Endodermal cell (in vitro differentiated cells): ENCODE measurements at regions not wholly inside any gene's neighbourhood (a gene's known extent, or its start where the extent isn't known, plus 50 kb on each side); places are given as distances from the start of the nearest gene placed in this dataset.

Experiments used
- DNase-seq: peaks from one replicate; pipeline ENCODE4 v3.0.0-alpha.2; 2017
- H3K27ac ChIP-seq: 2 replicates; pipeline ENCODE4 v1.5.1; 2013; ENCODE audit warnings: mild to moderate bottlenecking, low read depth, low read length, moderate library complexity
- H3K27me3 ChIP-seq: 2 replicates; pipeline ENCODE4 v1.6.1; 2013; ENCODE audit warnings: mild to moderate bottlenecking, low read length, moderate library complexity; ENCODE audit not compliant: insufficient read depth, control insufficient read depth, poor library complexity, severe bottlenecking
- H3K36me3 ChIP-seq: 2 replicates; pipeline ENCODE4 v1.7.0; 2013; ENCODE audit warnings: mild to moderate bottlenecking, low read length, moderate library complexity; ENCODE audit not compliant: control insufficient read depth, insufficient read depth
- H3K4me1 ChIP-seq: one replicate; pipeline ENCODE4 v1.7.0; 2013; ENCODE audit warnings: low read length; ENCODE audit not compliant: control insufficient read depth, insufficient read depth
- H3K4me3 ChIP-seq: 2 replicates; pipeline ENCODE4 v1.5.1; 2013; ENCODE audit warnings: mild to moderate bottlenecking, low read length, moderate library complexity
- H3K9ac ChIP-seq: 2 replicates; pipeline ENCODE4 v1.6.1; 2013; ENCODE audit warnings: mild to moderate bottlenecking, low read length, moderate library complexity; ENCODE audit not compliant: poor library complexity, severe bottlenecking; ENCODE audit errors: extremely low read depth
- H3K9me3 ChIP-seq: 2 replicates; pipeline ENCODE4 v1.6.1; 2013; ENCODE audit warnings: mild to moderate bottlenecking, low read length, moderate library complexity; ENCODE audit not compliant: control insufficient read depth
- H3K27ac Mint-ChIP-seq: 2 replicates; pipeline ENCODE4 v1.8.0; 2020; ENCODE audit warnings: mixed read lengths
- H3K27me3 Mint-ChIP-seq: 2 replicates; pipeline ENCODE4 v1.8.0; 2021; ENCODE audit warnings: mild to moderate bottlenecking, mixed read lengths; ENCODE audit not compliant: insufficient read depth
- H3K36me3 Mint-ChIP-seq: 2 replicates; pipeline ENCODE4 v1.8.0; 2020; ENCODE audit warnings: low read depth, mixed read lengths
- H3K4me1 Mint-ChIP-seq: 2 replicates; pipeline ENCODE4 v1.8.0; 2020; ENCODE audit warnings: mixed read lengths
- H3K4me3 Mint-ChIP-seq: 2 replicates; pipeline ENCODE4 v1.8.0; 2020; ENCODE audit warnings: mild to moderate bottlenecking, moderate library complexity, mixed read lengths
- H3K9me3 Mint-ChIP-seq: 2 replicates; pipeline ENCODE4 v1.8.0; 2020; ENCODE audit warnings: mild to moderate bottlenecking, mixed read lengths
- CTCF ChIP-seq: fragments of 200-600 bp; sonication (generic); conservative IDR thresholded peaks from 2 replicates; pipeline ENCODE4 v1.5.0; 2021; ENCODE audit warnings: antibody characterized with exemption, mild to moderate bottlenecking
- WGBS, 2 experiments: methylation state at CpG; one replicate each; pipeline versions ENCODE4 v1.1.5 to v1.1.7; 2013; ENCODE audit warnings: missing lambda C conversion rate in 2 of 2, mixed read lengths in 1 of 2; ENCODE audit not compliant: insufficient coverage in 1 of 2, insufficient read length in 1 of 2; 5-methylcytosine and 5-hydroxymethylcytosine counted together

GRCh38 chr9:87247097-87247496 is 250.6 kb upstream of the DAPK1 start:
- Mint-ChIP-seq H3K9me3 (no peaks in the 10 kb centered on the region), H3K4me1 (peaks cover 14% of the 10 kb centered on the region), H3K4me3 (no peak overlapping the region), H3K27me3 (no peaks in the 10 kb centered on the region), H3K36me3 (no peaks in the 10 kb centered on the region), H3K27ac (no peak overlapping the region)
- DNase-seq: no peak
- H3K27me3 ChIP-seq: no peaks in the 10 kb centered on the region
- H3K9ac ChIP-seq: no peak overlapping the region
- no peak for TF ChIP-seq CTCF
- H3K4me3 ChIP-seq: no peak overlapping the region
- H3K9me3 ChIP-seq: no peaks in the 10 kb centered on the region
- 86 to 94% methylated on average over 2 to 5 of the region's 5 CpGs for WGBS, 2 experiments
- peaks cover 7% of the 10 kb centered on the region for H3K4me1 ChIP-seq
- H3K36me3 ChIP-seq: no peaks in the 10 kb centered on the region
- H3K27ac ChIP-seq: no peak overlapping the region

GRCh38 chr9:87249029-87249428 is 248.6 kb upstream of the DAPK1 start:
- H3K4me3 Mint-ChIP-seq: no peak overlapping the region
- no peaks in the 10 kb centered on the region for H3K36me3 Mint-ChIP-seq
- H3K4me1 ChIP-seq: peaks cover 7% of the 10 kb centered on the region
- no peak overlapping the region for H3K27ac ChIP-seq
- no peak overlapping the region for H3K4me3 ChIP-seq
- DNase-seq: no peak
- H3K9ac ChIP-seq: no peak overlapping the region
- H3K9me3 Mint-ChIP-seq: no peaks in the 10 kb centered on the region
- no peaks in the 10 kb centered on the region for H3K36me3 ChIP-seq
- no peaks in the 10 kb centered on the region for H3K27me3 ChIP-seq
- H3K27me3 Mint-ChIP-seq: no peaks in the 10 kb centered on the region
- no peak for TF ChIP-seq CTCF
- no peak overlapping the region for H3K27ac Mint-ChIP-seq
- peaks cover 14% of the 10 kb centered on the region for H3K4me1 Mint-ChIP-seq
- WGBS, 2 experiments: 92 to 97% methylated on average over 3 of the region's 3 CpGs
- H3K9me3 ChIP-seq: no peaks in the 10 kb centered on the region

- Mint-ChIP-seq H3K27me3 (no peaks in the 10 kb centered on the region), H3K36me3 (no peaks in the 10 kb centered on the region), H3K9me3 (no peaks in the 10 kb centered on the region), H3K4me3 (no peak overlapping the region), H3K4me1 (peaks cover 8% of the 10 kb centered on the region), H3K27ac (no peak overlapping the region)
- peak; percentile 61 for DNase-seq
- peak; percentile 64 for TF ChIP-seq CTCF
- Histone ChIP-seq H3K36me3 (no peaks in the 10 kb centered on the region), H3K4me3 (no peak overlapping the region), H3K9ac (no peak overlapping the region), H3K27ac (no peak overlapping the region), H3K4me1 (peaks cover 7% of the 10 kb centered on the region), H3K27me3 (no peaks in the 10 kb centered on the region), H3K9me3 (no peaks in the 10 kb centered on the region)
- 90% methylated on average over 1 of the region's 1 CpG; no CpG with 5 or more reads in 1 of the 2 experiments for WGBS, 2 experiments
These were observed 247.5 kb upstream of the DAPK1 start for GRCh38 chr9:87250205-87250604.
